NCI-H526 (cell line): ENCODE measurements at regions not wholly inside any gene's neighbourhood (a gene's known extent, or its start where the extent isn't known, plus 50 kb on each side); places are given as distances from the start of the nearest gene placed in this dataset.

Experiments used
- DNase-seq, 2 experiments: peaks; one replicate each; lab custom pipeline; 2025; lab: John Stamatoyannopoulos, UW

DNA sequence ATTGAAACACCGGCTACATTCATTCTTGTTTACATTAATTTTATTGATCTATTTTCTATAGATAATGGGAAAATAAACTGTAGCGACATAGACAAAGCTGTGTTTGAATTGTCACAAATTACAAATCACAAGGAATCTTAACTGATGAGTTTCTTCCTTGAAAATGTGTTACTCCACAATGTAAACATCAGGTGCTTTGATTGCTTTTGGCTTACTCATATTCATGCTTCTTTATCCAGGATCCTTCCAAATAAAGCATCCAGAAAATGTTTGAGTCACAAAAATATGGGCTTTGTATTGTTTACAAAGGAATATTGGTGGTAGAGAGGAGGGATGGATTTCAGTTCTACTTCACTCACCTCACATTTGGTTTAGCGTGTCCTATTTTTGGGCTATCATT lies 64.0 kb downstream of the BMP2 start:
- no peak for DNase-seq

DNA sequence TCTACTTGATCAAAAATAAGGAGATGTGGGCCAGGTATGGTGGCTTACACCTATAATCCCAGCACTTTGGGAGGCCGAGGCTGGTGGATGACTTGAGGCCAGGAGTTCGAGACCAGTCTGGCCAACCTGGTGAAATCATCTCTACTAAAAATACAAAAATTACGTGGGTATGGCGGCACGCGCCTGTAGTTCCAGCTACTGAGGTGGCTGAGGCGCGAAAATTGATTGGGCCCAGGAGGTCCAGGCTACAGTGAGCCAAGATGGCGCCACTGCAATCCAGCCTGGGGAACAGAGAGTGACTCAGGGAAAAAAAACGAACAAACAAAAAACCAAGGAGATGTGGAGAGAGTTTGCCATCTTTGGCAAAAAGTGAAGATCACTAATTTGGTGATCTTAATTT lies 65.3 kb downstream of the BMP2 start:
- DNase-seq: no peak

DNA sequence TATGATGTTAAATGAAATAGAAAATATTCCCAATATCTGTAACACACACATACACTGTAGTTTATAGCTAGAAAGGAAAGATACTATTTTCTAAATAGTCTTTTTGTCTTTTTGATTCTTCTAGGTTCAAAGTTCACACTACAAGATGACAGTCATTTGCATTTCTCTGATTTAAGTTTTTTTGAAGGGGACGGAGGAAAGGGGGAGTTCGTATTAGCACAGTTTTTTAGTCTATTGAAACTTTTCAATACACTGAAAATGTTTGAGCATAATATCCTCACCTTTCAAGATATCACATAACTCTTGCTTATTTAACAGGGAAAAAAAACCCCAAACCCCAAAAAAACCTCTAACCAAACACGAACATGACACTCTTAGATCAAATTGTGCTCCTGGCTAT lies 68.1 kb downstream of the BMP2 start:
- DNase-seq: no peak

DNA sequence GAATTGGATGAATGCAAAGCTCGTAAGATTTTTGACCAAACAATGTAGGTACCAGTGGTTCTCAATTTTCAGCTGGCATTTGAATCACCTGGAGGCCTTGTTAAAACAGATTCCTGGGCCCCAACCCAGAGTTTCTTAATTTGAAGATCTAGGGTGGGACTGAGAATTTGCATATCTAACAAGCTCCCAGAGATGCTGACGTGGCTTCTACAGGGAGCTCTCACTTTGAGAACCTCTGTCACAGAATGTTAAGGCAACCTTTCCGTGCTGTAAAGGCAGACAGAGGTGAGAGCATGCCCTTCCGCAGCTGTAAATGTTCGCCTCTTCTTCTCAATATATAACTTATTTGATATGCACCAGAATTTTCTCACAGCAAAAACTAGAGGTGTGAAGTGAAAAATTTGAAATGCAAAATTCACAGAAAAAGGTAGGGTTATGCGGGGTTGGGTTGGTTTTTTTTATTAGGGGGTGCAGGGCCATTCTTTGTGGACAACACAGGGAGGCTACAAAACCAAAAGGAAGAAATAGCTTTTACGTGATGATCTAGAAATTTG lies 69.4 kb downstream of the BMP2 start:
- peak in 1 of 2 experiments; percentile 4 for DNase-seq

DNA sequence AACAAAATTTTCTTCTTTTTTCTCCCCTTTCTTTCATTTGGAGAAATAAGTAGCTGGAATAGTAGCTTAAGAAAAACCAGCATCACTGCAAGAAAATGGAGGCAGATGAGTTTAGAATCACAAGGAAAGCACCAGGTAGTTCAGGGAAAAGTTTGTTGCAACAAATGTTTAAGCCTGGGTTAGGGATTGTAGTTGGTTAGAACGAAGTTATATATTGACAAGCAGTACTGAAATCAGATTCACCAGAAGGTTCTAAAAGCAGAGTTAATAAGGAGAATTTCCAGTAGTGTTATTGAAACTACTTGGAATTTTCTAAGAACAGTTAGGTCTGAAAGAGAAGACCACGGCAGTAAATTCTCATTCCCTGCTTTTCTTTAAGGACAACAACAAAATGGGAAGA lies 70.2 kb downstream of the BMP2 start:
- DNase-seq: no peak

- DNase-seq: no peak
These were observed 70.8 kb downstream of the BMP2 start for GRCh38 chr20:6838181-6838826.

DNA sequence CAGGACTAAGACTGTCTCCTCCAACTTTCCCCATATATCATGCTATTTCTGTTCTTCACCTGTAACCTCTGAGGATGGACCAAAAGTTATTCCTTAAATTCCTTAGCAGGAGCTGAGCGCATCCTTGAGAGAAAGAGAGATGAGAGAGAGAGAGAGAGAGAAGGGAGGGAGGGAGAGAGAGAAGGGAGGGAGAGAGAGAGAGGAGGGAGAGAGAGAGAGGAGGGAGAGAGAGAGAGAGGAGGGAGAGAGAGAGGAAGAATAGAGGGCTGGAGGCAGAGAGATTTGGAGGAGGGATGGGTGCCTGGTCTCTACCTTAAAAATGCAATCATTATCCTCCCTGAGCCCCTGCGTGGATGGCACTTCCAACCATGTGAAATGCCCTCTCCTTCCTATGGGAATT lies 73.6 kb downstream of the BMP2 start:
- no peak for DNase-seq

DNA sequence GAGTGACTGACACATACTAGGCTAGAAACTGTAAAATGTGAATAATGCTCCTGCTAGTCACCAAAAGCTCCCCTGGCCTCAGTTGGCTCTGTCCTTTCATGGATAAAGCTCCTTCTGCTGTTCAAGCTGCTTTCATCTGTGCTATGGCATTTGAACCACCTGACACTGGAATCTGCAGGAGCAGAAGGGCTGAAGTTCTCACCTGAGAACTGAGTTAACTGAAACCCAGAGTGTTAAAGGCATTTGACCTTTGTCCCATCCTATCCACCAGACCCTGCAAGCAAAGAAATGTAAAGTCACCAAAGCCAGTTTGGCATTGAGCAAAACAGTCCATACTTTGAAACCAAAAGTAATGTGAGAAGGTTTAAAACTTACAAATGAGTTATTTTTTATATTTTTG lies 77.7 kb downstream of the BMP2 start:
- DNase-seq: no peak

- no peak for DNase-seq
These were observed 80.6 kb downstream of the BMP2 start for GRCh38 chr20:6848041-6848440.

- DNase-seq: no peak
These were observed 81.5 kb downstream of the BMP2 start for GRCh38 chr20:6848992-6849391.

GRCh38 chr20:6851136-6851535 lies 83.7 kb downstream of the BMP2 start:
- DNase-seq: no peak

GRCh38 chr20:6852478-6852877 lies 85.0 kb downstream of the BMP2 start:
- DNase-seq: no peak

- DNase-seq: no peak
These were observed 87.6 kb downstream of the BMP2 start for GRCh38 chr20:6855104-6855503.

GRCh38 chr20:6855796-6856195 lies 88.3 kb downstream of the BMP2 start:
- DNase-seq: no peak

DNA sequence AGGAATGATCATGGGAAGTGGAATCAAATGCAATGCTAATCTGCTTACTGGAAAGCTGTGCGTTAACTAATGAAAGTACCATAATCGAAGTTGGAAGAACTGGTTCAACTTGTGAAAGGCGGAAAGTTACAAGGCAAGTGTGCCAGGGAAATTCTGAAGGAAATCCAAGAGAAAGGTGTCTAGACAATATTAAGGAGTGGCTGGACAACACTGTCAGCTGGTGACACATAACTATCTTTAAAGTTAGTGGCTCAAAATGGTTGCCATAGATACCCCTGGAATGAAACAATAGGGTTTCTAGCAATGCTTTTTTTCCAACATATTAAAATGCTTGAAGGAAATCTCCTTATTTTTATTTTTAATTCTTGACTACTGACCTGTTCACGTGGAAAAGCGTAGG lies 90.4 kb downstream of the BMP2 start:
- no peak for DNase-seq

DNA sequence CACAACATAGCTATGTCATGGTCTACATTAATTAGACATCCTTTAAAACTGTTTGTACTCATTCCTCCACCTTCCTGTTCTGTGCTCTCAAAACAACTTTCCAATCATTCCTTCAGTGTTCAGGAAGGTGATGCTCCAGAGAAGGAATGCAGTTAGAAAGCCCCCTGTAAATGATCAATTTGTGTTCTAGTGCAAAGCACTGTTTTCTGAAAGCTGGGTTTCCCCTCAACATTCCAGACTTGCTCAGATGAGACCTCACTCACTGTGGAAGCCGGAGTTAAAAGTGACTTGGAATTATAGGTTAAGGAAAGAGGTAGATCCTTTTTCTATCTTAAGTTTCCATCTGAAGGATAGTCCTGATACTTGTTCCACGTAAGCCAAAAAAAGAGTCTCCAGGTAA lies 95.9 kb downstream of the BMP2 start:
- no peak for DNase-seq

DNA sequence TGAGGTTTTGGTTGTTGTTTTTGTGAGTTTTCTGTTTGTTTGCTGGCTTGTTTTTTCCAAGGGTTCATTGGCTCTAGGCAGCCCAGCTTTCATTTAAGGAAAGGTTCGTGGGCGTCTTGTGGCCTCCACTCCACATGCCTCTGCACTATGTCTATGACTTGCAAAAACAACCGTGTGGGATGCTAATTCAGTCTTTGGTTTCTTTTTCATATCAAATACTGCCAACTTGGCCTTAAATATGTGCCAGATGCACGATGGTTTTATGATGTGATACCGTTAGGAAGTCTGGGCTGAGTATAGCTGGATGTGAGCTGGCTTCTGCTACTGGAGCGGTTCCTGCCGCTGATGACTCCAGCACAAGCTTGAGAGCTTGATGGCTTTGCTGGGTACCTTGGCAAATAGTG lies 96.3 kb downstream of the BMP2 start:
- DNase-seq: no peak

DNA sequence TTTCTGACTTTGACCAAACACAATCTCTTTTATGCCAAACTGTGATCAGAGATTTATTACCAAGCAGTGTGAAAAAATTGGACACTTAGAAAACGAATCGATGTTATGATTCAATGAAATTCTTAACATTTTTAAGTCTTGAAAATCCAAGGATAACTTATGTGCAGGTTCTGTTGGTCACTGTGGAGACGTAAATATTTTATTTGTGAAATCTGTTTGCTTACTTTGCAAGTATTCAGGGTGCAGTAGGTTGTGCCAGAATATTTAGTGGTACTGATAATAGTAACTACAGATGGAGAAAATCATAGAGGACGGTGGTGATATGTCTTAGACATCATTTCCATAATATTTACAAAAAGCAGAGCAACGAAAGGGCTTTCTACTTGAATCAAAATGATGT lies 97.3 kb downstream of the BMP2 start:
- DNase-seq: no peak

DNA sequence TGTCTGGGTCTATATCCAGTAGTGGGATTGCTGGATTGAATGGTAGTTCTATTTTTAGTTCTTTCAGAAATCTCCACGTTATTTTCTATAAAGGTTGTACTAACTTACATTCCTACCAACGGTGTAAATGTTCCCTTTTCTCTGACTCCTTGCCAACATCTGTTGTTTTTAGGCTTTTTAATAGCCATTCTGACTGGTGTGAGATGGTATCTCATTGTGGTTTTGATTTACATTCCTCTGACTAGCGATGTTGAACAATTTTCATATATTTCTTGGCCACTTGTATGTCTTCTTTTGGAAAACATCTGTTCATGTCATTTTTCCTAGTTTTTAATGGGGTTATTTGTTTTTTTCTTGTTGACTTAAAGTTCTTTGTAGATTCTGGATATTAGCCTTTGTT lies 99.3 kb downstream of the BMP2 start:
- no peak for DNase-seq

DNA sequence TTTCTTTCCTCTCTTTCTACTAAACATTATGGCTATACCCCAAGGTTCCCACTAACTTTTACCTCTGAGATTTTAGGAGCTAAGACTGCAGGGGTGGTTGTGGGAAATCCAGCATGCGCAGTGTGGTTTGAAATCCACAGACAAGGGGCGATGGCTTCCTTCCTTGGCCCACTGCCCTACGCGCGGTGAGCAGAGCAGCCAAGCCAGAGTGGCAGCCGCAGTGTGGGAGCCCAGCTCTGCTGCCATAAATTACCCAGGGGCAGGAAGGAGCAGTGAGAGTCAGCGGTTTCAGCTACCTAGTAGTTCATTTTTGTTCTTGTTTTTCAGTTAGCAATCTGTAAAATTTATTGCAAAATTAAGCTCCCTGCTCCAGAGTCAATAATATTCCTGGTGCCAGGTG lies 101.4 kb downstream of the BMP2 start:
- no peak for DNase-seq

DNA sequence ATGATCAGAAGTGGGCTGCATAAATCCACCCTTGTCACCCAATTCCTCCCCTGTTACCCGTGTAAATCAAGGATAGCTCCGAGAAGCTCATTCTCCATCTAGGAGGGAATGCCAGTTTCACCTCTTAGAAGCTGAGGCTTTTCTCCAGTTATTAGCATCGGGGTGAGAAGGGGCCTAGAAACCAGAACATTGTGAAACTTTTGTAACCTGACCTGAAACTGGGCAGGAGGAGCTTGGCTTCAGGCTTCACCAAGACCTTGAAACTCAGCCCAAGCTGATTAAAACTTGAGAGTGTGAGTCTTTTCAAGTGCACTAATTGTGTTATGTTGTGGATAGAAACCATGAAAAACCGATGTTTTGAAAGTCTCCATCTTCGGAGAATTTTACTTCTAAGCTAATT lies 103.1 kb downstream of the BMP2 start:
- DNase-seq: no peak

GRCh38 chr20:6877633-6878032 lies 110.1 kb downstream of the BMP2 start:
- no peak for DNase-seq

GRCh38 chr20:6882561-6883291 lies 115.2 kb downstream of the BMP2 start:
- DNase-seq: no peak

- no peak for DNase-seq
These were observed 116.6 kb downstream of the BMP2 start for GRCh38 chr20:6884114-6884513.
